Neural progenitor cell (in vitro differentiated cells): ENCODE measurements at regions not wholly inside any gene's neighbourhood (a gene's known extent, or its start where the extent isn't known, plus 50 kb on each side); places are given as distances from the start of the nearest gene placed in this dataset.

ENCODE experiments used
- EZH2 ChIP-seq: fragments of 200-600 bp; sonication (generic); IDR thresholded peaks from 2 replicates; pipeline ENCODE4 v1.6.1; 2017; ENCODE audit warnings: antibody characterized with exemption, mild to moderate bottlenecking, moderate library complexity
- EZH2phosphoT487 ChIP-seq: fragments of 200-600 bp; sonication (generic); IDR thresholded peaks from 2 replicates; pipeline ENCODE4 v1.6.1; 2017; ENCODE audit warnings: antibody characterized with exemption
- TF ChIP-seq, protein P1 (sequence below): fragments of 200-600 bp; sonication (generic); IDR thresholded peaks from 2 replicates; pipeline ENCODE4 v1.5.1; 2017; ENCODE audit warnings: antibody characterized with exemption, mild to moderate bottlenecking

- TF ChIP-seq, protein P1, sequence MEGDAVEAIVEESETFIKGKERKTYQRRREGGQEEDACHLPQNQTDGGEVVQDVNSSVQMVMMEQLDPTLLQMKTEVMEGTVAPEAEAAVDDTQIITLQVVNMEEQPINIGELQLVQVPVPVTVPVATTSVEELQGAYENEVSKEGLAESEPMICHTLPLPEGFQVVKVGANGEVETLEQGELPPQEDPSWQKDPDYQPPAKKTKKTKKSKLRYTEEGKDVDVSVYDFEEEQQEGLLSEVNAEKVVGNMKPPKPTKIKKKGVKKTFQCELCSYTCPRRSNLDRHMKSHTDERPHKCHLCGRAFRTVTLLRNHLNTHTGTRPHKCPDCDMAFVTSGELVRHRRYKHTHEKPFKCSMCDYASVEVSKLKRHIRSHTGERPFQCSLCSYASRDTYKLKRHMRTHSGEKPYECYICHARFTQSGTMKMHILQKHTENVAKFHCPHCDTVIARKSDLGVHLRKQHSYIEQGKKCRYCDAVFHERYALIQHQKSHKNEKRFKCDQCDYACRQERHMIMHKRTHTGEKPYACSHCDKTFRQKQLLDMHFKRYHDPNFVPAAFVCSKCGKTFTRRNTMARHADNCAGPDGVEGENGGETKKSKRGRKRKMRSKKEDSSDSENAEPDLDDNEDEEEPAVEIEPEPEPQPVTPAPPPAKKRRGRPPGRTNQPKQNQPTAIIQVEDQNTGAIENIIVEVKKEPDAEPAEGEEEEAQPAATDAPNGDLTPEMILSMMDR = no peak
- TF ChIP-seq EZH2phosphoT487 (no peak), EZH2 (no peak)
Observed at GRCh38 chr18:23314672-23315071, 138.4 kb upstream of the RIOK3 start.
